ENCODE measurements at regions not wholly inside any gene's neighbourhood (a gene's known extent, or its start where the extent isn't known, plus 50 kb on each side); places are given as distances from the start of the nearest gene placed in this dataset.

GRCh38 chr5:107149243-107150005 lies 521.3 kb downstream of the EFNA5 start:
- CTCF ChIA-PET: no interaction called here
- Mint-ChIP-seq H3K27me3 (ENCODE audit: insufficient read depth, unreplicated experiment) (no peaks in the 10 kb centered on the region), H3K9me3 (ENCODE audit: unreplicated experiment) (no peaks in the 10 kb centered on the region), H3K27ac (ENCODE audit: low read depth, unreplicated experiment) (no peak overlapping the region), H3K4me1 (ENCODE audit: insufficient read depth, unreplicated experiment) (no peaks in the 10 kb centered on the region), H3K4me3 (ENCODE audit: unreplicated experiment) (no peak overlapping the region), H3K36me3 (ENCODE audit: insufficient read depth, unreplicated experiment) (no peaks in the 10 kb centered on the region)
- no peak for TF ChIP-seq CTCF (IDR thresholded peaks at IDR 0.05; ENCODE audit: unreplicated experiment)
- intact Hi-C loops (cut with micrococcal nuclease): no loop called here
- no peak for DNase-seq (ENCODE audit: unreplicated experiment)
- BruUV-seq (replicated peaks): no TSS peak
- POLR2A ChIA-PET: no interaction called here

GRCh38 chr5:107147589-107147988 lies 523.1 kb downstream of the EFNA5 start:
- H3K4me1 Mint-ChIP-seq (ENCODE audit: insufficient read depth, unreplicated experiment): no peaks in the 10 kb centered on the region
- no peak overlapping the region for H3K27ac Mint-ChIP-seq (ENCODE audit: low read depth, unreplicated experiment)
- H3K9me3 Mint-ChIP-seq (ENCODE audit: unreplicated experiment): peaks cover 4% of the 10 kb centered on the region
- DNase-seq (ENCODE audit: unreplicated experiment): no peak
- CTCF ChIA-PET: interaction anchor here (0.6 kb wide), 1 partner anchor 38 kb away, joined by 3 read pairs; no protein-coding TSS in a partner anchor
- no peak overlapping the region for H3K4me3 Mint-ChIP-seq (ENCODE audit: unreplicated experiment)
- BruUV-seq (replicated peaks): no TSS peak
- POLR2A ChIA-PET: no interaction called here
- intact Hi-C loops (cut with micrococcal nuclease): no loop called here
- no peak for TF ChIP-seq CTCF (IDR thresholded peaks at IDR 0.05; ENCODE audit: unreplicated experiment)
- H3K27me3 Mint-ChIP-seq (ENCODE audit: insufficient read depth, unreplicated experiment): no peaks in the 10 kb centered on the region
- H3K36me3 Mint-ChIP-seq (ENCODE audit: insufficient read depth, unreplicated experiment): no peaks in the 10 kb centered on the region

- no peak for DNase-seq (ENCODE audit: unreplicated experiment)
- no peak for TF ChIP-seq CTCF (IDR thresholded peaks at IDR 0.05; ENCODE audit: unreplicated experiment)
- Mint-ChIP-seq H3K27ac (ENCODE audit: low read depth, unreplicated experiment) (no peak overlapping the region), H3K27me3 (ENCODE audit: insufficient read depth, unreplicated experiment) (no peaks in the 10 kb centered on the region), H3K36me3 (ENCODE audit: insufficient read depth, unreplicated experiment) (no peaks in the 10 kb centered on the region), H3K4me1 (ENCODE audit: insufficient read depth, unreplicated experiment) (no peaks in the 10 kb centered on the region), H3K4me3 (ENCODE audit: unreplicated experiment) (no peak overlapping the region), H3K9me3 (ENCODE audit: unreplicated experiment) (peaks cover 7% of the 10 kb centered on the region)
- ChIA-PET CTCF (no interaction called here), POLR2A (interaction anchor here (0.5 kb wide), 1 partner anchor 37 kb away, joined by 3 read pairs; no protein-coding TSS in a partner anchor)
- no TSS peak for BruUV-seq (replicated peaks)
- intact Hi-C loops (cut with micrococcal nuclease): no loop called here
Observed at GRCh38 chr5:107146901-107147300, 523.8 kb downstream of the EFNA5 start.

DNA sequence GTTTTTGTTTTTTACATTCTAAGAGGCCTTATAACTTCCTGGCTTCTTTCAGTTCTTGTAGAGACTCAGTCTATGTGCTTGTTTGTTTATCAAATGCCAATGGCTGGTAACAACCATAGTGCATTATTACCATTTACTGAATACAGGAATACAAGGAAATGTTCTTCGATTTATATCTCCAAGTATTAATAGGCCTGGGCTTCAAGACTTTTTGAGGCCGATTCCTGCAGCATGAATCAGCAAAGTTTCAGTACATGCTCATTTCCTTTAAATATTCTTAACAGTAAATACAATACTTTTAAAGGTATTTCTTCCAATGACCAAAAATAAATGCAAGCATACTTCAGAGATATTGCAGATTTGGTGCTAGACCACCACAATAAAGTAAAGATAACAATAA lies 535.3 kb downstream of the EFNA5 start:
- POLR2A ChIA-PET: no interaction called here
- H3K27me3 Mint-ChIP-seq (ENCODE audit: insufficient read depth, unreplicated experiment): no peaks in the 10 kb centered on the region
- CTCF ChIA-PET: interaction anchor here (1.4 kb wide), 1 partner anchor 866 kb away, joined by 5 read pairs; no protein-coding TSS in a partner anchor
- DNase-seq (ENCODE audit: unreplicated experiment): no peak
- no peaks in the 10 kb centered on the region for H3K36me3 Mint-ChIP-seq (ENCODE audit: insufficient read depth, unreplicated experiment)
- no peak overlapping the region for H3K27ac Mint-ChIP-seq (ENCODE audit: low read depth, unreplicated experiment)
- H3K4me1 Mint-ChIP-seq (ENCODE audit: insufficient read depth, unreplicated experiment): no peaks in the 10 kb centered on the region
- peaks cover 6% of the 10 kb centered on the region for H3K9me3 Mint-ChIP-seq (ENCODE audit: unreplicated experiment)
- no peak for TF ChIP-seq CTCF (IDR thresholded peaks at IDR 0.05; ENCODE audit: unreplicated experiment)
- H3K4me3 Mint-ChIP-seq (ENCODE audit: unreplicated experiment): no peak overlapping the region
- intact Hi-C loops (cut with micrococcal nuclease): no loop called here
- BruUV-seq (replicated peaks): no TSS peak

Measured in MCF 10A (cell line).